HG02840 (cell line): ENCODE measurements at regions not wholly inside any gene's neighbourhood (a gene's known extent, or its start where the extent isn't known, plus 50 kb on each side); places are given as distances from the start of the nearest gene placed in this dataset.
"Not testable (repeated sequence)": the region's sequence is repeated elsewhere in the genome, so short reads cannot be mapped to it uniquely, and the experiment has no call there.

Experiments used
- ATAC-seq: cut with Tn5 transposase; IDR thresholded peaks from one replicate; pipeline ENCODE4 v1.9.1; 2021; ENCODE audit warnings: mild to moderate bottlenecking, moderate library complexity, moderate number of reproducible peaks; ENCODE audit not compliant: unreplicated experiment, low FRiP score

- ATAC-seq: no peak
These were observed 228.1 kb upstream of the CYLC2 start for GRCh38 chr9:102767076-102767475.

GRCh38 chr9:102740578-102740977, 254.6 kb upstream of the CYLC2 start:
- no peak for ATAC-seq

- ATAC-seq: no peak
These were observed 266.2 kb upstream of the CYLC2 start for GRCh38 chr9:102728946-102729345.

- no peak for ATAC-seq
These were observed 280.9 kb upstream of the CYLC2 start for GRCh38 chr9:102714184-102714583.

GRCh38 chr9:102712910-102713309, 282.2 kb upstream of the CYLC2 start:
- not testable (repeated sequence) for ATAC-seq

GRCh38 chr9:102700936-102701335, 294.2 kb upstream of the CYLC2 start:
- no peak for ATAC-seq

GRCh38 chr9:102669220-102669619, 325.9 kb upstream of the CYLC2 start:
- ATAC-seq: no peak

- ATAC-seq: no peak
These were observed 342.7 kb upstream of the CYLC2 start for GRCh38 chr9:102652471-102652870.

- ATAC-seq: no peak
These were observed 344.2 kb upstream of the CYLC2 start for GRCh38 chr9:102650896-102651295.

GRCh38 chr9:102642651-102643050, 352.5 kb upstream of the CYLC2 start:
- no peak for ATAC-seq

GRCh38 chr9:102631559-102631958, 363.6 kb upstream of the CYLC2 start:
- ATAC-seq: no peak

- ATAC-seq: no peak
These were observed 385.7 kb upstream of the CYLC2 start for GRCh38 chr9:102609461-102609860.

- ATAC-seq: not testable (repeated sequence)
These were observed 391.6 kb upstream of the CYLC2 start for GRCh38 chr9:102603198-102604195.

GRCh38 chr9:102594241-102594640, 400.9 kb upstream of the CYLC2 start:
- no peak for ATAC-seq

GRCh38 chr9:102587281-102587680, 407.9 kb upstream of the CYLC2 start:
- no peak for ATAC-seq

- no peak for ATAC-seq
These were observed 425.7 kb upstream of the CYLC2 start for GRCh38 chr9:102569436-102569835.

- no peak for ATAC-seq
These were observed 443.8 kb upstream of the CYLC2 start for GRCh38 chr9:102551346-102551745.

GRCh38 chr9:102550886-102551285, 444.2 kb upstream of the CYLC2 start:
- no peak for ATAC-seq

- ATAC-seq: no peak
These were observed 444.9 kb upstream of the CYLC2 start for GRCh38 chr9:102550266-102550665.

GRCh38 chr9:102534031-102534430, 461.1 kb upstream of the CYLC2 start:
- ATAC-seq: no peak

GRCh38 chr9:102521097-102521755, 473.9 kb upstream of the CYLC2 start:
- ATAC-seq: no peak

GRCh38 chr9:102519423-102519822, 475.7 kb upstream of the CYLC2 start:
- ATAC-seq: no peak
